ENCODE measurements at regions not wholly inside any gene's neighbourhood (a gene's known extent, or its start where the extent isn't known, plus 50 kb on each side); places are given as distances from the start of the nearest gene placed in this dataset.
A peak's percentile ranks its signal among the peaks of the same experiment; 100 is the strongest.
"Not testable (repeated sequence)": the region's sequence is repeated elsewhere in the genome, so short reads cannot be mapped to it uniquely, and the experiment has no call there.

GRCh38 chr20:53739799-53740785 lies 146.5 kb upstream of the ZNF217 start:
- ATAC-seq = peak; percentile 65
- Mint-ChIP-seq H3K27ac (peak overlapping the region; percentile 98), H3K36me3 (no peaks in the 10 kb centered on the region), H3K9me3 (no peaks in the 10 kb centered on the region), H3K4me1 (peaks cover 60% of the 10 kb centered on the region), H3K27me3 (no peaks in the 10 kb centered on the region), H3K4me3 (peak overlapping the region; percentile 79)

DNA sequence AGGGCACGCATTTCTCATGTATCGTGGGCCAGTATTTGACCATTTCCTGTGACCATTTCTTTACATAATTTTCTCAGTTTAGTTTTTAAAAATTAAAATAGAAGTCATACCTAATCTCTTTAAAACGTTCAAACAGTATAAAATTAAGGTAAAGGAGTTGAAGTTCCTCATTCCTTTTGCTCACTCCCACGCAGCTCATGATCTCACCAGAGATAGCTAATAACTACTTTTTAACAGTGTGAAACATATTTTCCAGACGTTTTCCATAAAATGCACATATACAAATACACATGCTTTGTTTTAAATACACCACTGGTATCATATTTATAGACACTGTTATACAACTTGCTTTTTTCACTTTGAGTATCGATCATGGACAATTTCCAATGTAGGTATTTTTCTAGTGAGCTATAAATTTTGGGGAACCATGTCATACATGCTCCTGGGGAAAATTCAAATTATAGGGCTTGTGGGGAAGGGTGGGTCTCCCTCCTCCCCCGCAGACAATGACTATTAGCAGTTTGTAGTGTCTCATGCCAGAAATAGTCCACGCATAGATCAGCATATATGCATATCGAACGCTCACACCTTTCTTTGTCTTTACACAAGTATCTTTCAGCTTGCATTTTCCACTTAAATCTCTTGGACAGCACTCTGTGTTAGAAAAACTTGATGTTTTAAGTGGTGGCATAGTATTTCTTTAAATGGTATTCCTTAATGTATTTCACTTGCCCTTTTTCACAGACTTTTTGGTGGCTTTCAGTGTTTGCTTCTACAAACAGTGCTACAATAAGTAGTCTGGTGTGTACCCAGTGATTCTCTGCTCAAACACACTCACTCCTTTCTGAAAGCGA lies 145.5 kb upstream of the ZNF217 start:
- peak overlapping the region; percentile 98 for H3K27ac Mint-ChIP-seq
- peak; percentile 64 for ATAC-seq

GRCh38 chr20:53738039-53738944 lies 144.7 kb upstream of the ZNF217 start:
- Mint-ChIP-seq H3K27ac (peak overlapping the region; percentile 98), H3K4me3 (peak overlapping the region; percentile 21), H3K27me3 (no peaks in the 10 kb centered on the region), H3K9me3 (no peaks in the 10 kb centered on the region), H3K36me3 (no peaks in the 10 kb centered on the region), H3K4me1 (peaks cover 71% of the 10 kb centered on the region)
- no peak for ATAC-seq

More for the DNA sequence above, 145.5 kb upstream of the ZNF217 start:
- Mint-ChIP-seq H3K4me3 (peak overlapping the region; percentile 79), H3K4me1 (peaks cover 67% of the 10 kb centered on the region), H3K27me3 (no peaks in the 10 kb centered on the region), H3K36me3 (no peaks in the 10 kb centered on the region), H3K9me3 (no peaks in the 10 kb centered on the region)

- Mint-ChIP-seq H3K27ac (peak overlapping the region; percentile 98), H3K27me3 (no peaks in the 10 kb centered on the region), H3K4me1 (peaks cover 71% of the 10 kb centered on the region), H3K4me3 (peak overlapping the region; percentile 50), H3K9me3 (no peaks in the 10 kb centered on the region), H3K36me3 (no peaks in the 10 kb centered on the region)
- ATAC-seq = peak; percentile 34
These were observed 143.9 kb upstream of the ZNF217 start for GRCh38 chr20:53737396-53738038.

DNA sequence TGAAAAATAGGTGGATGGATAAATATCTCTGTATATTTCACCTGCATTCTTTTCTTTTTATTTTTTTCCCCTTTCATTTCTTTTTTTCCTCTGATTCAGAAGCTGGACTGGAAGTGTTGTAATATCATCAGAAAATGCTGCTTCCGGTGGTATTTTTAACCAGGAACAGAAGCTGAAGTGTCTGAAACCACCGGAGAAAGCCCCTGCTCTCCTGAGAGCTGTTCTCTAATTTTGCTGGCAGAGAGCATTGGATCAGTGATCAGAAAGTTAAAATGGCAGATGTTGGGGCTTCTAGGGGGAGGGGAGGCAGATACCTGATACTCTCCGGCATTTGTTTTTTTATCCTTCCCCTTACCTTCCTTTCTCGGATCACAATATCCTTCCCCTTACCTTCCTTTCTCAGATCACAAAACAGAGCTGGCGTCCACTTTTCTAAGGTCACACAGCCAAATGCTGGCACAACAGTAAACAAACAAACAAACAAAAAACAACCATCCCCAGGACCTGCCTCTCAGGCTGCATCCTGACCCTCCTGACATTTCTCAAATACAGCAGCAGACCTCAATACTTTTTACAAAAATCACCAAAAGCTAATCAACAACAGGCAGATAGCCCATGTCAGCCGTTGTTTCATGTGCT lies 143.2 kb upstream of the ZNF217 start:
- H3K27ac Mint-ChIP-seq = peak overlapping the region; percentile 98
- no peaks in the 10 kb centered on the region for H3K9me3 Mint-ChIP-seq
- no peaks in the 10 kb centered on the region for H3K27me3 Mint-ChIP-seq

GRCh38 chr20:53736122-53736756 lies 142.6 kb upstream of the ZNF217 start:
- Mint-ChIP-seq H3K4me3 (peak overlapping the region; percentile 50), H3K4me1 (peaks cover 69% of the 10 kb centered on the region), H3K9me3 (no peaks in the 10 kb centered on the region), H3K27ac (peak overlapping the region; percentile 98), H3K27me3 (no peaks in the 10 kb centered on the region), H3K36me3 (no peaks in the 10 kb centered on the region)
- ATAC-seq = no peak

More for the DNA sequence above, 143.2 kb upstream of the ZNF217 start:
- Mint-ChIP-seq H3K4me3 (peak overlapping the region; percentile 50), H3K36me3 (no peaks in the 10 kb centered on the region), H3K4me1 (peaks cover 71% of the 10 kb centered on the region)
- peak; percentile 71 for ATAC-seq

DNA sequence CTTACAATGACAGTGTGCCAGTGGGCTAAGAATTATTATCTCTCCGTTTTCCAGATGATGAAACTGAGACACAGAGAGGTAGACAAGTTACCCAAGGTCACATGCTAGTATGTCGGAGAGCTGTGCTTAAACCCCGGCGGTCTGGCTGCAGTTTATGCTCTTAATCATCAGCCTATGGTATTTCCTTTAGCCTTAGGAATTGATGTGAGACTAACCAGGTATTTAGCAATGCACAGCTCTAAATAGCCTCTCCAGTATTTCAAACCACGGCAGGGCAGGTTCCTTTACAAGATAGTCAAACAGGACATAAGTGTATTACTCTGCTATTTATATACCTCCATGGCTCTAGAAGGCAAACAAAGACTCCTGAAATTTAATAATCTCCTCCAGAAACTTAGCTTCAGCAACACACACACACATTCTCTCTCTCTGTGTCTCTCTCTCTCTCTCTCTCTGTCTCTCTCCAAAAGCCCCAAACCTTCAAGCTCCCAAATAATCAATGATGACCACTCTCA lies 142.0 kb upstream of the ZNF217 start:
- no peak overlapping the region for H3K4me3 Mint-ChIP-seq
- no peaks in the 10 kb centered on the region for H3K27me3 Mint-ChIP-seq
- H3K27ac Mint-ChIP-seq = peak overlapping the region; percentile 98

GRCh38 chr20:53734006-53734688 lies 140.5 kb upstream of the ZNF217 start:
- ATAC-seq = no peak
- H3K9me3 Mint-ChIP-seq = no peaks in the 10 kb centered on the region
- H3K4me1 Mint-ChIP-seq = peaks cover 67% of the 10 kb centered on the region
- H3K27me3 Mint-ChIP-seq = no peaks in the 10 kb centered on the region
- no peaks in the 10 kb centered on the region for H3K36me3 Mint-ChIP-seq
- H3K4me3 Mint-ChIP-seq = no peak overlapping the region
- peak overlapping the region; percentile 43 for H3K27ac Mint-ChIP-seq

More for the DNA sequence above, 142.0 kb upstream of the ZNF217 start:
- H3K4me1 Mint-ChIP-seq = peaks cover 67% of the 10 kb centered on the region
- no peaks in the 10 kb centered on the region for H3K36me3 Mint-ChIP-seq
- no peak for ATAC-seq
- H3K9me3 Mint-ChIP-seq = no peaks in the 10 kb centered on the region

DNA sequence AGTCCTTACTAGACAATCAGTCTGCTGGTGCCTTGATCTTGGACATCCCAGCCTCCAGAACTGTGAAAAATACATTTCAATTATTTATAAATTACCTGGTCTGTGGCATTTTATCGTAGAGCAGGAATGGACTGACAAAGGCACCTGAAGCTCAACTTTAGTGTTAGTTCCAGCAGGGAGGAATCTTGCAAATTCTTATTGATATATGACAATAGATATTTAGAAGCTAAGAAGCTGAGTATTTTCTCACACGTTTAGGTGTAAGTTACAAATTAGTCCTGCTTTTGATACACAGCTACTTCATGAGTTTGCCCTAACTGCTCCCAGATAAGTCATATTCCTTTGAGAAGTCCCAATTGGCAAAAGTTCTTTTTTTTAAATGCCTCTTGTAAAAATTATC lies 138.0 kb upstream of the ZNF217 start:
- H3K4me3 Mint-ChIP-seq = no peak overlapping the region
- H3K4me1 Mint-ChIP-seq = peaks cover 55% of the 10 kb centered on the region
- H3K36me3 Mint-ChIP-seq = no peaks in the 10 kb centered on the region
- ATAC-seq = no peak
- H3K9me3 Mint-ChIP-seq = peaks cover 3% of the 10 kb centered on the region
- H3K27me3 Mint-ChIP-seq = no peaks in the 10 kb centered on the region
- no peak overlapping the region for H3K27ac Mint-ChIP-seq

DNA sequence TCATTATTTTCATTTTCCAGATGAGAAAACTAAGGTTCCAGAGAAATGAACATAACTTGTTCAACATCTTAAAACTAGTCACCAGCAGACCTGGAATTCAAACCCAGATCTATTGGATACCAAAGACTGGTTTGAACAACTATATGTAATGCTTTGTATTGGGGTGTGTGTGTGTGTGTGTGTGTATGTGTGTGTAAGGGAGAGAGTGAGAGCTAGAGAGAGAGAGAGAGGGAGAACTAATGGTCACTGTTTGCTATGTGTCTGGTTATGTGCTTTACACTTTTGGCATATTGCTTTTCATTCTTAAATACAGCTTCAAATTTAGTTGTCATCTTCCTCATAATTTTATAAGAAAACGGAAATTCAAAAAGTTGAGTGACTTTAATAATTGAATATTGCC lies 134.7 kb upstream of the ZNF217 start:
- peaks cover 37% of the 10 kb centered on the region for H3K4me1 Mint-ChIP-seq
- no peak for ATAC-seq

GRCh38 chr20:53727239-53727638 lies 133.6 kb upstream of the ZNF217 start:
- H3K36me3 Mint-ChIP-seq, H3K4me3 Mint-ChIP-seq, H3K27ac Mint-ChIP-seq, ATAC-seq, H3K9me3 Mint-ChIP-seq, H3K27me3 Mint-ChIP-seq: not testable (repeated sequence)
- H3K4me1 Mint-ChIP-seq = peaks cover 37% of the 10 kb centered on the region

More for the DNA sequence above, 134.7 kb upstream of the ZNF217 start:
- Mint-ChIP-seq H3K27me3 (no peaks in the 10 kb centered on the region), H3K9me3 (peaks cover 3% of the 10 kb centered on the region), H3K4me3 (no peak overlapping the region), H3K36me3 (no peaks in the 10 kb centered on the region), H3K27ac (peak overlapping the region; percentile 81)

DNA sequence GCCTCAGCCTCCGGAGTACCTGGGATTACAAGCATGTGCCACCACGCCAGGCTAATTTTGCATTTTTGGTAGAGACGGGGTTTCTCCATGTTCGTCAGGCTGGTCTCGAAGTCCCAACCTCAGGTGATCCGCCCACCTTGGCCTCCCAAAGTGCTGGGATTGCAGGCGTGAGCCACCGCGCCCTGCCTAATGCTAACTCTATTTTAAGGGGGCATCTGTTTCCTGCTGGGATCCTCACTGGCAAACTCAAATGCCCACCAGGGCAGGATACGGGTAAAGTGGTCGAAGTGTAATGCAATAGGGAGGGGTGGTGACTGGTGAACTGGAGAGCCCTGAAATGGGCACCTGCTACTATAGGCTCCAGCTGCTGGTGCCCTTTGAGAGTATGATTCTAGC lies 131.9 kb upstream of the ZNF217 start:
- Mint-ChIP-seq H3K27me3 (no peaks in the 10 kb centered on the region), H3K27ac (peak overlapping the region; percentile 67), H3K36me3 (no peaks in the 10 kb centered on the region), H3K9me3 (peaks cover 3% of the 10 kb centered on the region), H3K4me1 (peaks cover 42% of the 10 kb centered on the region), H3K4me3 (no peak overlapping the region)
- ATAC-seq = no peak

- ATAC-seq = no peak
- Mint-ChIP-seq H3K27ac (peak overlapping the region; percentile 11), H3K9me3 (peaks cover 3% of the 10 kb centered on the region), H3K4me3 (no peak overlapping the region), H3K27me3 (no peaks in the 10 kb centered on the region), H3K4me1 (peaks cover 27% of the 10 kb centered on the region), H3K36me3 (no peaks in the 10 kb centered on the region)
These were observed 130.0 kb upstream of the ZNF217 start for GRCh38 chr20:53723621-53724020.
